Neural cell (in vitro differentiated cells): ENCODE measurements at regions not wholly inside any gene's neighbourhood (a gene's known extent, or its start where the extent isn't known, plus 50 kb on each side); places are given as distances from the start of the nearest gene placed in this dataset.

Experiments
- H2AFZ ChIP-seq: fragments of 200-600, 300-800 bp; sonication (generic), shearing (Covaris generic); 2 replicates; pipeline ENCODE4 v1.6.0; 2014; ENCODE audit warnings: low read depth, mild to moderate bottlenecking, antibody characterized with exemption, low read length, moderate library complexity
- H3F3A ChIP-seq: fragments of 200-600 bp; shearing (Covaris generic); 2 replicates; pipeline ENCODE4 v1.6.1; 2016; ENCODE audit warnings: mild to moderate bottlenecking, moderate library complexity, mixed read lengths, antibody characterized with exemption, low read length; ENCODE audit not compliant: insufficient read depth, poor library complexity, severe bottlenecking
- H3K27ac ChIP-seq: fragments of 200-600, 300-800 bp; sonication (generic), shearing (Covaris generic); 2 replicates; pipeline ENCODE4 v1.5.1; 2014; ENCODE audit warnings: mild to moderate bottlenecking, low read length, moderate library complexity
- H3K27me3 ChIP-seq: fragments of 300-800, 200-600 bp; sonication (generic), shearing (Covaris generic); 2 replicates; pipeline ENCODE4 v1.6.0; 2014; ENCODE audit warnings: mild to moderate bottlenecking, low read depth, low read length, moderate library complexity; ENCODE audit not compliant: insufficient read depth
- H3K36me3 ChIP-seq: fragments of 300-800, 200-600 bp; sonication (generic), shearing (Covaris generic); 2 replicates; pipeline ENCODE4 v1.5.1; 2014; ENCODE audit warnings: mild to moderate bottlenecking, antibody characterized with exemption, low read length, moderate library complexity; ENCODE audit not compliant: insufficient read depth
- H3K4me2 ChIP-seq: fragments of 300-800, 200-600 bp; sonication (generic), shearing (Covaris generic); 2 replicates; pipeline ENCODE4 v1.6.0; 2014; ENCODE audit warnings: mild to moderate bottlenecking, low read length
- H3K4me3 ChIP-seq: fragments of 300-800, 200-600 bp; sonication (generic), shearing (Covaris generic); 2 replicates; pipeline ENCODE4 v1.5.1; 2014; ENCODE audit warnings: mild to moderate bottlenecking, low read length, moderate library complexity
- H3K79me2 ChIP-seq: fragments of 200-600 bp; shearing (Covaris generic); replicated peaks from 2 replicates; pipeline ENCODE4 v1.6.0; 2014; ENCODE audit warnings: mild to moderate bottlenecking, low read length, moderate library complexity; ENCODE audit not compliant: insufficient read depth
- H3K9ac ChIP-seq: fragments of 300-800, 200-600 bp; sonication (generic), shearing (Covaris generic); 2 replicates; pipeline ENCODE4 v1.6.1; 2016; ENCODE audit warnings: mild to moderate bottlenecking, low read length, mixed read lengths
- H3K9me2 ChIP-seq: fragments of 200-600 bp; shearing (Covaris generic); 2 replicates; pipeline ENCODE4 v1.6.1; 2016; ENCODE audit warnings: mild to moderate bottlenecking, low read length, mixed read lengths; ENCODE audit not compliant: insufficient read depth
- H3K9me3 ChIP-seq: fragments of 200-600, 300-800 bp; sonication (generic), shearing (Covaris generic); 2 replicates; pipeline ENCODE4 v1.6.1; 2016; ENCODE audit warnings: mild to moderate bottlenecking, mixed run types, low read length, moderate library complexity, mixed read lengths
- H4K20me1 ChIP-seq: fragments of 200-600 bp; shearing (Covaris generic); 2 replicates; pipeline ENCODE4 v1.6.1; 2016; ENCODE audit warnings: mild to moderate bottlenecking, mixed run types; ENCODE audit not compliant: insufficient read depth
- CTCF ChIP-seq: fragments of 450-650 bp; IDR thresholded peaks from 2 replicates; pipeline ENCODE4 v1.5.1; 2014; ENCODE audit warnings: antibody characterized with exemption, mild to moderate bottlenecking, moderate library complexity; ENCODE audit not compliant: poor library complexity, severe bottlenecking
- EP300 ChIP-seq: fragments of 450-650 bp; conservative IDR thresholded peaks from 2 replicates; pipeline ENCODE4 v1.6.1; 2014; ENCODE audit warnings: antibody characterized with exemption, mild to moderate bottlenecking, moderate library complexity; ENCODE audit not compliant: poor library complexity, severe bottlenecking
- EZH2 ChIP-seq: fragments of 200-600, 300-800 bp; shearing (Covaris generic), sonication (generic); IDR thresholded peaks from 2 replicates; pipeline ENCODE4 v1.6.1; 2014; ENCODE audit warnings: antibody characterized with exemption, low read length, borderline replicate concordance, mild to moderate bottlenecking; ENCODE audit not compliant: insufficient read depth, poor library complexity, severe bottlenecking
- MXI1 ChIP-seq: fragments of 450-650 bp; conservative IDR thresholded peaks from 2 replicates; pipeline ENCODE4 v1.6.1; 2014; ENCODE audit warnings: antibody characterized with exemption, mild to moderate bottlenecking; ENCODE audit not compliant: poor library complexity, severe bottlenecking
- POLR2AphosphoS5 ChIP-seq: IDR thresholded peaks from 2 replicates; pipeline ENCODE4 v1.6.1; 2012
- RAD21 ChIP-seq: fragments of 450-650 bp; conservative IDR thresholded peaks from 2 replicates; pipeline ENCODE4 v1.6.1; 2014; ENCODE audit warnings: antibody characterized with exemption, mild to moderate bottlenecking, moderate library complexity
- REST ChIP-seq: IDR thresholded peaks from 2 replicates; pipeline ENCODE4 v1.6.1; 2012; ENCODE audit warnings: borderline replicate concordance
- SMC3 ChIP-seq: fragments of 450-650 bp; conservative IDR thresholded peaks from 2 replicates; pipeline ENCODE4 v1.6.1; 2014; ENCODE audit warnings: antibody characterized with exemption, mild to moderate bottlenecking, moderate library complexity; ENCODE audit not compliant: poor library complexity
- TAF1 ChIP-seq: IDR thresholded peaks from 2 replicates; pipeline ENCODE4 v1.6.1; 2012; ENCODE audit warnings: low read depth

GRCh38 chr4:178351185-178351584 is 908.9 kb upstream of the AGA start:
- Histone ChIP-seq H3K36me3 (no peaks in the 10 kb centered on the region), H4K20me1 (no peaks in the 10 kb centered on the region), H3K9me2 (no peaks in the 10 kb centered on the region), H3K9ac (no peak overlapping the region), H3K79me2 (no peaks in the 10 kb centered on the region), H3K9me3 (no peaks in the 10 kb centered on the region), H3K27me3 (no peaks in the 10 kb centered on the region), H3F3A (no peaks in the 10 kb centered on the region), H2AFZ (no peak overlapping the region), H3K27ac (no peak overlapping the region), H3K4me3 (no peak overlapping the region), H3K4me2 (no peak overlapping the region)
- TF ChIP-seq REST (no peak), EZH2 (no peak), TAF1 (no peak), EP300 (no peak), POLR2AphosphoS5 (no peak), CTCF (no peak), MXI1 (no peak), SMC3 (no peak), RAD21 (no peak)

GRCh38 chr4:178356725-178357124 is 914.5 kb upstream of the AGA start:
- peak; percentile 17 for TF ChIP-seq RAD21
- no peak for TF ChIP-seq EZH2
- no peak overlapping the region for H2AFZ ChIP-seq
- H3K36me3 ChIP-seq, result no peaks in the 10 kb centered on the region
- H3F3A ChIP-seq, result no peaks in the 10 kb centered on the region
- no peak overlapping the region for H3K27ac ChIP-seq
- no peak overlapping the region for H3K4me3 ChIP-seq
- no peaks in the 10 kb centered on the region for H3K9me2 ChIP-seq
- no peaks in the 10 kb centered on the region for H4K20me1 ChIP-seq
- no peaks in the 10 kb centered on the region for H3K79me2 ChIP-seq
- no peak overlapping the region for H3K9ac ChIP-seq
- H3K4me2 ChIP-seq, result no peak overlapping the region
- H3K9me3 ChIP-seq, result no peaks in the 10 kb centered on the region
- no peaks in the 10 kb centered on the region for H3K27me3 ChIP-seq

- Histone ChIP-seq H3K36me3 (no peaks in the 10 kb centered on the region), H4K20me1 (no peaks in the 10 kb centered on the region), H3K4me2 (no peak overlapping the region), H3K4me3 (no peak overlapping the region), H3K79me2 (no peaks in the 10 kb centered on the region), H3K9ac (no peak overlapping the region), H3F3A (no peaks in the 10 kb centered on the region), H2AFZ (no peak overlapping the region), H3K9me3 (no peaks in the 10 kb centered on the region), H3K9me2 (no peaks in the 10 kb centered on the region), H3K27ac (no peak overlapping the region), H3K27me3 (no peaks in the 10 kb centered on the region)
- TF ChIP-seq SMC3 (no peak), POLR2AphosphoS5 (no peak), RAD21 (no peak), TAF1 (no peak), CTCF (no peak), REST (no peak), MXI1 (no peak), EZH2 (no peak), EP300 (no peak)
These were observed 943.2 kb upstream of the AGA start for GRCh38 chr4:178385481-178385880.
